Body of pancreas (tissue), 4 donors: ENCODE measurements at regions not wholly inside any gene's neighbourhood (a gene's known extent, or its start where the extent isn't known, plus 50 kb on each side); places are given as distances from the start of the nearest gene placed in this dataset.

Experiments used
- POLR2A ChIP-seq, 3 donors: fragments of 450-650 bp; IDR thresholded peaks; one replicate each; pipeline ENCODE4 v1.6.1; 2016; ENCODE audit warnings: antibody characterized with exemption in 3 of 3, mild to moderate bottlenecking in 2 of 3
- TF ChIP-seq, protein P1 (sequence below), 7 experiments: fragments of 450-650 bp in 4 of 7; fragments of 200-600 bp in 3 of 7; sonication (generic) in 3 of 7; IDR thresholded peaks; one replicate each; pipeline ENCODE4 v1.5.1; 2016 to 2019; ENCODE audit warnings: antibody characterized with exemption in 7 of 7

- TF ChIP-seq, protein P1, sequence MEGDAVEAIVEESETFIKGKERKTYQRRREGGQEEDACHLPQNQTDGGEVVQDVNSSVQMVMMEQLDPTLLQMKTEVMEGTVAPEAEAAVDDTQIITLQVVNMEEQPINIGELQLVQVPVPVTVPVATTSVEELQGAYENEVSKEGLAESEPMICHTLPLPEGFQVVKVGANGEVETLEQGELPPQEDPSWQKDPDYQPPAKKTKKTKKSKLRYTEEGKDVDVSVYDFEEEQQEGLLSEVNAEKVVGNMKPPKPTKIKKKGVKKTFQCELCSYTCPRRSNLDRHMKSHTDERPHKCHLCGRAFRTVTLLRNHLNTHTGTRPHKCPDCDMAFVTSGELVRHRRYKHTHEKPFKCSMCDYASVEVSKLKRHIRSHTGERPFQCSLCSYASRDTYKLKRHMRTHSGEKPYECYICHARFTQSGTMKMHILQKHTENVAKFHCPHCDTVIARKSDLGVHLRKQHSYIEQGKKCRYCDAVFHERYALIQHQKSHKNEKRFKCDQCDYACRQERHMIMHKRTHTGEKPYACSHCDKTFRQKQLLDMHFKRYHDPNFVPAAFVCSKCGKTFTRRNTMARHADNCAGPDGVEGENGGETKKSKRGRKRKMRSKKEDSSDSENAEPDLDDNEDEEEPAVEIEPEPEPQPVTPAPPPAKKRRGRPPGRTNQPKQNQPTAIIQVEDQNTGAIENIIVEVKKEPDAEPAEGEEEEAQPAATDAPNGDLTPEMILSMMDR (IDR thresholded peaks at IDR 0.05): peak in 3 of 7 experiments; percentile 6 to 18 (median 8)
- TF ChIP-seq POLR2A (IDR thresholded peaks at IDR 0.05): no peak
These were observed 187.4 kb upstream of the TEX13C start for GRCh38 chrX:125132274-125132673.
